Duodenal mucosa (tissue), 2 donors: ENCODE measurements at regions not wholly inside any gene's neighbourhood (a gene's known extent, or its start where the extent isn't known, plus 50 kb on each side); places are given as distances from the start of the nearest gene placed in this dataset.

Experiments
- H3K27ac ChIP-seq: one replicate; pipeline ENCODE4 v1.7.0; 2013; ENCODE audit warnings: low read depth, low read length
- H3K27me3 ChIP-seq, 2 donors: one replicate each; pipeline ENCODE4 v1.7.0; 2013; ENCODE audit warnings: low read length in 2 of 2, control low read depth in 1 of 2; ENCODE audit not compliant: insufficient read depth in 2 of 2, control insufficient read depth in 1 of 2
- H3K36me3 ChIP-seq, 2 donors: one replicate each; pipeline ENCODE4 v1.7.0; 2013; ENCODE audit warnings: low read length in 2 of 2, control low read depth in 1 of 2; ENCODE audit not compliant: insufficient read depth in 2 of 2, control insufficient read depth in 1 of 2
- H3K4me1 ChIP-seq, 2 donors: one replicate each; pipeline ENCODE4 v1.7.0; 2013; ENCODE audit warnings: low read length in 2 of 2, control low read depth in 1 of 2; ENCODE audit not compliant: insufficient read depth in 2 of 2, control insufficient read depth in 1 of 2
- H3K4me3 ChIP-seq, 2 donors: one replicate each; pipeline ENCODE4 v1.7.0; 2013; ENCODE audit warnings: low read length in 2 of 2, low read depth in 1 of 2
- H3K9ac ChIP-seq, 2 donors: one replicate each; pipeline ENCODE4 v1.7.0; 2013; ENCODE audit warnings: low read length in 2 of 2, low read depth in 1 of 2
- H3K9me3 ChIP-seq, 2 donors: one replicate each; pipeline ENCODE4 v1.7.0; 2013; ENCODE audit warnings: low read length in 2 of 2, control low read depth in 1 of 2; ENCODE audit not compliant: control insufficient read depth in 1 of 2

- H3K9ac ChIP-seq = no peak overlapping the region
- no peak overlapping the region for H3K27ac ChIP-seq
These were observed 135.1 kb downstream of the TBXT start for GRCh38 chr6:166032366-166033200.

GRCh38 chr6:166031275-166031674 is 136.4 kb downstream of the TBXT start:
- Histone ChIP-seq H3K4me1 (no peaks in the 10 kb centered on the region), H3K9ac (no peak overlapping the region), H3K36me3 (no peaks in the 10 kb centered on the region), H3K4me3 (no peak overlapping the region), H3K27me3 (no peaks in the 10 kb centered on the region), H3K27ac (no peak overlapping the region), H3K9me3 (no peaks in the 10 kb centered on the region)

More at GRCh38 chr6:166032366-166033200, 135.1 kb downstream of the TBXT start:
- H3K4me3 ChIP-seq = no peak overlapping the region
- no peaks in the 10 kb centered on the region for H3K4me1 ChIP-seq
- H3K36me3 ChIP-seq = no peaks in the 10 kb centered on the region
- no peaks in the 10 kb centered on the region for H3K9me3 ChIP-seq
- H3K27me3 ChIP-seq = no peaks in the 10 kb centered on the region

GRCh38 chr6:166029506-166029905 is 138.1 kb downstream of the TBXT start:
- Histone ChIP-seq H3K27me3 (no peaks in the 10 kb centered on the region), H3K9me3 (no peaks in the 10 kb centered on the region), H3K36me3 (no peaks in the 10 kb centered on the region), H3K9ac (no peak overlapping the region), H3K4me1 (no peaks in the 10 kb centered on the region), H3K27ac (no peak overlapping the region), H3K4me3 (no peak overlapping the region)

GRCh38 chr6:166027761-166028160 is 139.9 kb downstream of the TBXT start:
- H3K27ac ChIP-seq = no peak overlapping the region
- H3K27me3 ChIP-seq = no peaks in the 10 kb centered on the region
- no peaks in the 10 kb centered on the region for H3K9me3 ChIP-seq
- no peaks in the 10 kb centered on the region for H3K36me3 ChIP-seq
- H3K9ac ChIP-seq = no peak overlapping the region
- no peaks in the 10 kb centered on the region for H3K4me1 ChIP-seq
- H3K4me3 ChIP-seq = no peak overlapping the region

- Histone ChIP-seq H3K4me1 (no peaks in the 10 kb centered on the region), H3K4me3 (no peak overlapping the region), H3K9me3 (no peaks in the 10 kb centered on the region), H3K27ac (no peak overlapping the region), H3K9ac (no peak overlapping the region), H3K36me3 (no peaks in the 10 kb centered on the region), H3K27me3 (no peaks in the 10 kb centered on the region)
These were observed 141.0 kb downstream of the TBXT start for GRCh38 chr6:166026586-166027126.

- H3K4me1 ChIP-seq = no peaks in the 10 kb centered on the region
- H3K36me3 ChIP-seq = no peaks in the 10 kb centered on the region
- no peaks in the 10 kb centered on the region for H3K9me3 ChIP-seq
- no peak overlapping the region for H3K27ac ChIP-seq
- no peaks in the 10 kb centered on the region for H3K27me3 ChIP-seq
- H3K4me3 ChIP-seq = no peak overlapping the region
- no peak overlapping the region for H3K9ac ChIP-seq
These were observed 142.3 kb downstream of the TBXT start for GRCh38 chr6:166025149-166025898.

- Histone ChIP-seq H3K4me1 (no peaks in the 10 kb centered on the region), H3K9ac (no peak overlapping the region), H3K36me3 (no peaks in the 10 kb centered on the region), H3K27ac (no peak overlapping the region), H3K4me3 (no peak overlapping the region), H3K9me3 (no peaks in the 10 kb centered on the region), H3K27me3 (peaks cover 0 to 2% of the 10 kb centered on the region in 2 donors)
These were observed 143.4 kb downstream of the TBXT start for GRCh38 chr6:166024252-166024651.

GRCh38 chr6:166023273-166023989 is 144.2 kb downstream of the TBXT start:
- Histone ChIP-seq H3K27ac (no peak overlapping the region), H3K4me1 (no peaks in the 10 kb centered on the region), H3K4me3 (no peak overlapping the region), H3K9me3 (no peaks in the 10 kb centered on the region), H3K36me3 (no peaks in the 10 kb centered on the region), H3K9ac (no peak overlapping the region), H3K27me3 (peaks cover 0 to 3% of the 10 kb centered on the region in 2 donors)

- H3K36me3 ChIP-seq = no peaks in the 10 kb centered on the region
- H3K4me3 ChIP-seq = no peak overlapping the region
- H3K9ac ChIP-seq = no peak overlapping the region
- H3K9me3 ChIP-seq = no peaks in the 10 kb centered on the region
- no peak overlapping the region for H3K27ac ChIP-seq
- H3K27me3 ChIP-seq = peaks cover 0 to 3% of the 10 kb centered on the region in 2 donors
- no peaks in the 10 kb centered on the region for H3K4me1 ChIP-seq
These were observed 146.2 kb downstream of the TBXT start for GRCh38 chr6:166021429-166021828.

GRCh38 chr6:166019214-166019613 is 148.4 kb downstream of the TBXT start:
- no peak overlapping the region for H3K9ac ChIP-seq
- H3K36me3 ChIP-seq = no peaks in the 10 kb centered on the region
- no peak overlapping the region for H3K4me3 ChIP-seq
- H3K27ac ChIP-seq = no peak overlapping the region
- H3K4me1 ChIP-seq = no peaks in the 10 kb centered on the region
- peaks cover 0 to 3% of the 10 kb centered on the region in 2 donors for H3K27me3 ChIP-seq
- H3K9me3 ChIP-seq = no peaks in the 10 kb centered on the region
